A549 (cell line): ENCODE measurements at regions not wholly inside any gene's neighbourhood (a gene's known extent, or its start where the extent isn't known, plus 50 kb on each side); places are given as distances from the start of the nearest gene placed in this dataset.

Source experiments
- ATAC-seq, 2 experiments: fragments of 200-7000 bp in 1 of 2; fragments of >200 bp in 1 of 2; cut with Nextera tagmentation in 1 of 2; cut with Tn5 transposase in 1 of 2; 3 replicates each; pipeline versions ENCODE4 v1.8.0 to v1.9.1; 2018 to 2020; ENCODE audit warnings: mild to moderate bottlenecking in 1 of 2, moderate library complexity in 1 of 2
- CTCF ChIA-PET: fragments of 300-600 bp; sonication (Branson Sonifier 250); formaldehyde crosslinking; extraction: SDS; loops from one replicate; lab custom pipeline; 2021; ENCODE audit warnings: antibody characterized with exemption, inconsistent platforms; lab: Yijun Ruan, JAX
- POLR2A ChIA-PET: fragments of 350-600 bp; formaldehyde crosslinking; extraction: SDS; loops from one replicate; lab custom pipeline; 2021; ENCODE audit warnings: antibody characterized with exemption, inconsistent platforms; lab: Yijun Ruan, JAX
- DNase-seq, 2 experiments: peaks; one replicate each; pipeline versions ENCODE4 v3.0.0 to v3.0.0-alpha.2; 2011 to 2016; ENCODE audit warnings: low read depth in 1 of 2, low spot score in 1 of 2
- FAIRE-seq: peaks from 2 replicates; lab custom pipeline; 2011; peaks lifted over from hg19 to GRCh38; lab: Jason Lieb, UNC
- H3K27ac ChIP-seq, 2 experiments: fragments of >200 bp; sonication (Bioruptor Twin); formaldehyde crosslinking; 3 replicates each; pipeline ENCODE4 v1.5.1; 2016 to 2017
- H3K4me1 ChIP-seq: fragments of >200 bp; sonication (Bioruptor Twin); formaldehyde crosslinking; 3 replicates; pipeline ENCODE4 v1.6.1; 2016
- H3K4me2 ChIP-seq: fragments of >200 bp; sonication (Bioruptor Twin); formaldehyde crosslinking; 3 replicates; pipeline ENCODE4 v1.6.1; 2016
- H3K4me3 ChIP-seq: fragments of >200 bp; sonication (Bioruptor Twin); formaldehyde crosslinking; 3 replicates; pipeline ENCODE4 v1.5.1; 2016
- H3K9me3 ChIP-seq: fragments of >200 bp; sonication (Bioruptor Twin); formaldehyde crosslinking; 3 replicates; pipeline ENCODE4 v1.6.1; 2016
- BCL3 ChIP-seq: fragments of >200 bp; sonication (Bioruptor Twin); formaldehyde crosslinking; IDR thresholded peaks from 3 replicates; pipeline ENCODE4 v1.6.1; 2016
- CBX8 ChIP-seq: fragments of 200-600 bp; sonication (generic); IDR thresholded peaks from 2 replicates; pipeline ENCODE4 v1.6.1; 2016
- CEBPB ChIP-seq, 2 experiments: fragments of >200 bp in 1 of 2; sonication (Bioruptor Twin) in 1 of 2; formaldehyde crosslinking in 1 of 2; IDR thresholded peaks; 2 replicates each; pipeline ENCODE4 v1.6.1; 2012 to 2016
- EHF ChIP-seq: fragments of 250-450 bp; sonication (Bioruptor Pico); IDR thresholded peaks from 2 replicates; pipeline ENCODE4 v1.5.0; 2020; ENCODE audit warnings: mild to moderate bottlenecking
- EP300 ChIP-seq, 2 experiments: fragments of >200 bp; sonication (Bioruptor Twin); formaldehyde crosslinking; IDR thresholded peaks; 2 replicates in 1 of 2; 3 replicates in 1 of 2; pipeline ENCODE4 v1.6.1; 2016 to 2017
- FOSB ChIP-seq: fragments of 250-450 bp; sonication (Bioruptor Pico); IDR thresholded peaks from 2 replicates; pipeline ENCODE4 v1.5.0; 2020; ENCODE audit warnings: mild to moderate bottlenecking, moderate library complexity
- FOSL2 ChIP-seq, 2 experiments: fragments of 450-650 bp in 1 of 2; fragments of >200 bp in 1 of 2; sonication (Bioruptor Twin) in 1 of 2; formaldehyde crosslinking; IDR thresholded peaks; 2 replicates each; pipeline versions ENCODE4 v1.5.0 to v1.6.1; 2016 to 2020; ENCODE audit warnings: mild to moderate bottlenecking in 1 of 2, moderate library complexity in 1 of 2
- GATA3 ChIP-seq: IDR thresholded peaks from 2 replicates; pipeline ENCODE4 v1.6.1; 2012; ENCODE audit warnings: borderline replicate concordance
- JUN ChIP-seq, 2 experiments: fragments of >200 bp; sonication (Bioruptor Twin); formaldehyde crosslinking; IDR thresholded peaks; 2 replicates in 1 of 2; 3 replicates in 1 of 2; pipeline ENCODE4 v1.6.1; 2016 to 2017
- JUNB ChIP-seq: fragments of >200 bp; sonication (Bioruptor Twin); formaldehyde crosslinking; IDR thresholded peaks from 2 replicates; pipeline ENCODE4 v1.6.1; 2016
- MAFK ChIP-seq: fragments of 450-650 bp; IDR thresholded peaks from 2 replicates; pipeline ENCODE4 v1.6.1; 2014; ENCODE audit not compliant: partially characterized antibody
- MAX ChIP-seq: IDR thresholded peaks from 2 replicates; pipeline ENCODE4 v1.6.1; 2012
- MYC ChIP-seq: IDR thresholded peaks from 2 replicates; pipeline ENCODE4 v1.6.1; 2012; ENCODE audit warnings: mild to moderate bottlenecking, inconsistent platforms, low read length, improper control_type of control experiment, borderline replicate concordance
- NFE2L2 ChIP-seq: fragments of 150-350 bp; conservative IDR thresholded peaks from 2 replicates; pipeline ENCODE4 v1.6.1; 2014; ENCODE audit warnings: low read length
- NPAS2 ChIP-seq: fragments of 250-450 bp; sonication (Bioruptor Pico); IDR thresholded peaks from 2 replicates; pipeline ENCODE4 v1.8.0; 2022; ENCODE audit warnings: mild to moderate bottlenecking, moderate library complexity, borderline replicate concordance
- RAD21 ChIP-seq, 2 experiments: fragments of >200 bp in 1 of 2; sonication (Bioruptor Twin) in 1 of 2; formaldehyde crosslinking in 1 of 2; IDR thresholded peaks in 1 of 2; conservative IDR thresholded peaks in 1 of 2; 2 replicates in 1 of 2; 3 replicates in 1 of 2; pipeline ENCODE4 v1.6.1; 2012 to 2018; ENCODE audit warnings: inconsistent platforms in 1 of 2
- RARB ChIP-seq: fragments of 250-450 bp; sonication (Bioruptor Pico); IDR thresholded peaks from 2 replicates; pipeline ENCODE4 v1.8.0; 2021; ENCODE audit warnings: mild to moderate bottlenecking, moderate library complexity
- SMC3 ChIP-seq: fragments of >200 bp; sonication (Bioruptor Twin); formaldehyde crosslinking; IDR thresholded peaks from 3 replicates; pipeline ENCODE4 v1.6.1; 2018; ENCODE audit warnings: inconsistent platforms
- SREBF2 ChIP-seq: fragments of 450-650 bp; IDR thresholded peaks from 2 replicates; pipeline ENCODE4 v1.6.1; 2014; ENCODE audit warnings: mild to moderate bottlenecking, moderate library complexity
- USF2 ChIP-seq: fragments of 450-650 bp; IDR thresholded peaks from 2 replicates; pipeline ENCODE4 v1.6.1; 2014; ENCODE audit warnings: antibody characterized with exemption
- WGBS: methylation state at CpG from one replicate; pipeline ENCODE4 v1.1.6; 2017; ENCODE audit errors: missing lambda C conversion rate; 5-methylcytosine and 5-hydroxymethylcytosine counted together
- TF ChIP-seq, protein P1 (sequence below): IDR thresholded peaks from 2 replicates; pipeline ENCODE4 v1.6.1; 2012; ENCODE audit warnings: low read depth, borderline replicate concordance
- TF ChIP-seq, protein P2 (sequence below): fragments of 250-450 bp; sonication (Bioruptor Pico); IDR thresholded peaks from 2 replicates; pipeline ENCODE4 v1.5.0; 2020; ENCODE audit warnings: low read depth, mild to moderate bottlenecking, moderate library complexity
- TF ChIP-seq, protein P3 (sequence below): fragments of >200 bp; sonication (Bioruptor Twin); formaldehyde crosslinking; IDR thresholded peaks from 2 replicates; pipeline ENCODE4 v1.6.1; 2016

DNA sequence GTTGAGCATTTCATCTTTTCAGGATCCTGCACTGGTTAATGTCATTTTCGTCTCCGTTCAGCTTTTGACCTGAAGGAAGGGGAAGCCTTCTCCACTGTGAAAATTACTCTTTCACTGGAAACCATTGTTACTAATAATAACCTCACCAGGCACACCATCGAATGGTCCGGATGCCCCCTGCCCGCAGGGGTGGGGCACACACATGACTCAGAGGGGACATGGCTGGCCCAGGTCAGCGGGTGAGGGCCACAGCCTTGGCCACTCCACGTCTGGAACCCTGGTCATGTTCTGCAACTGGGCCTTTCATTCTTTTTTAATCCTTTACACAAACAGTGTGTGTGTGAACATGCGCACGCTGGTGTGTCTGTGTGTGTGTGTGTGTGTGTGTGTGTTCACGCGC, 191.8 kb downstream of the BCOR start:
- 76% methylated on average over 11 of the region's 11 CpGs for whole genome bisulfite sequencing
- Histone ChIP-seq H3K4me3 (no peak overlapping the region), H3K4me1 (peaks cover 54% of the 10 kb centered on the region), H3K27ac (peak overlapping the region; percentile 20 to 95; a peak in 5 of 6 replicates), H3K9me3 (no peaks in the 10 kb centered on the region), H3K4me2 (no peak overlapping the region; the same call in 2 of the 3 replicates)
- TF ChIP-seq JUNB (no peak), NPAS2 (CRISPR knock-in tag) (no peak), EHF (no peak), CBX8 (no peak), FOSB (CRISPR knock-in tag) (no peak)
- TF ChIP-seq, protein P1, sequence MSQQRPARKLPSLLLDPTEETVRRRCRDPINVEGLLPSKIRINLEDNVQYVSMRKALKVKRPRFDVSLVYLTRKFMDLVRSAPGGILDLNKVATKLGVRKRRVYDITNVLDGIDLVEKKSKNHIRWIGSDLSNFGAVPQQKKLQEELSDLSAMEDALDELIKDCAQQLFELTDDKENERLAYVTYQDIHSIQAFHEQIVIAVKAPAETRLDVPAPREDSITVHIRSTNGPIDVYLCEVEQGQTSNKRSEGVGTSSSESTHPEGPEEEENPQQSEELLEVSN, result no peak
- POLR2A ChIA-PET, result no interaction called here
- FAIRE-seq, result no peak
- no peak for ATAC-seq
- CTCF ChIA-PET, result interaction anchor here (0.6 to 1.0 kb wide), 2 partner anchors 12 to 35 kb away, joined by 3 read pairs; no protein-coding TSS in a partner anchor
- no peak for DNase-seq

GRCh38 chrX:39907964-39908661, 189.6 kb downstream of the BCOR start:
- DNase-seq (peak; percentile 87 to 91), FAIRE-seq (peak; percentile 96), ATAC-seq (peak; percentile 92)
- Histone ChIP-seq H3K4me3 (no peak overlapping the region), H3K27ac (peak overlapping the region; percentile 94 to 95), H3K4me1 (peaks cover 52% of the 10 kb centered on the region), H3K4me2 (peak overlapping the region; percentile 84), H3K9me3 (no peaks in the 10 kb centered on the region)
- CTCF ChIA-PET, result interaction anchor here (2.0 kb wide), 1 partner anchor 10 kb away, joined by 8 read pairs; no protein-coding TSS in a partner anchor
- TF ChIP-seq, protein P2, sequence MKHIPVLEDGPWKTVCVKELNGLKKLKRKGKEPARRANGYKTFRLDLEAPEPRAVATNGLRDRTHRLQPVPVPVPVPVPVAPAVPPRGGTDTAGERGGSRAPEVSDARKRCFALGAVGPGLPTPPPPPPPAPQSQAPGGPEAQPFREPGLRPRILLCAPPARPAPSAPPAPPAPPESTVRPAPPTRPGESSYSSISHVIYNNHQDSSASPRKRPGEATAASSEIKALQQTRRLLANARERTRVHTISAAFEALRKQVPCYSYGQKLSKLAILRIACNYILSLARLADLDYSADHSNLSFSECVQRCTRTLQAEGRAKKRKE (CRISPR knock-in tag), result 0 out of 2 replicates have a peak, but pooled peaks have one; percentile 19
- peak; percentile 93 for TF ChIP-seq MAX
- peak; percentile 45 for TF ChIP-seq SMC3
- TF ChIP-seq SREBF2, result no peak
- TF ChIP-seq EP300 (IDR thresholded peaks at IDR 0.05), result peak in 1 of 2 experiments; percentile 65; a peak in 1 of 5 replicates
- TF ChIP-seq FOSB (CRISPR knock-in tag), result no peak
- TF ChIP-seq GATA3, result peak; percentile 72; the same call in 1 of the 2 replicates
- peak; percentile 61; the same call in 1 of the 2 replicates for TF ChIP-seq FOSL2 (IDR thresholded peaks at IDR 0.05)
- TF ChIP-seq FOSL2 (CRISPR knock-in tag; IDR thresholded peaks at IDR 0.05), result peak; percentile 90
- TF ChIP-seq MAFK, result no peak
- peak; percentile 71 for TF ChIP-seq USF2
- no peak for TF ChIP-seq NFE2L2
- no peak for TF ChIP-seq BCL3
- TF ChIP-seq, protein P3, sequence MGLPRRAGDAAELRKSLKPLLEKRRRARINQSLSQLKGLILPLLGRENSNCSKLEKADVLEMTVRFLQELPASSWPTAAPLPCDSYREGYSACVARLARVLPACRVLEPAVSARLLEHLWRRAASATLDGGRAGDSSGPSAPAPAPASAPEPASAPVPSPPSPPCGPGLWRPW, result 0 out of 2 replicates have a peak, but pooled peaks have one; percentile 27
- peak; percentile 75 for TF ChIP-seq JUNB
- TF ChIP-seq JUN (IDR thresholded peaks at IDR 0.05), result peak in 1 of 2 experiments; percentile 67; a peak in 2 of 5 replicates
- TF ChIP-seq RARB (CRISPR knock-in tag), result no peak
- TF ChIP-seq RAD21 (conservative IDR thresholded peaks at IDR 0.05 in 1 of 2, IDR thresholded peaks at IDR 0.05 in 1 of 2), result peak; percentile 9 to 48; a peak in 4 of 5 replicates
- TF ChIP-seq CEBPB (IDR thresholded peaks at IDR 0.05), result peak; percentile 84 to 96
- TF ChIP-seq, protein P1, result peak; percentile 39; the same call in 1 of the 2 replicates
- peak; percentile 76; the same call in 1 of the 2 replicates for TF ChIP-seq MYC
- POLR2A ChIA-PET, result interaction anchor here (1.0 kb wide), 1 partner anchor 155 kb away, joined by 3 read pairs; no protein-coding TSS in a partner anchor
- under 1% methylated on average over 15 of the region's 16 CpGs for WGBS
